Neural progenitor cell (in vitro differentiated cells): ENCODE measurements at regions not wholly inside any gene's neighbourhood (a gene's known extent, or its start where the extent isn't known, plus 50 kb on each side); places are given as distances from the start of the nearest gene placed in this dataset.

Experiments used
- EZH2 ChIP-seq: fragments of 200-600 bp; sonication (generic); IDR thresholded peaks from 2 replicates; pipeline ENCODE4 v1.6.1; 2017; ENCODE audit warnings: antibody characterized with exemption, mild to moderate bottlenecking, moderate library complexity
- TF ChIP-seq, protein P1 (sequence below): fragments of 200-600 bp; sonication (generic); IDR thresholded peaks from 2 replicates; pipeline ENCODE4 v1.5.1; 2017; ENCODE audit warnings: antibody characterized with exemption, mild to moderate bottlenecking

DNA sequence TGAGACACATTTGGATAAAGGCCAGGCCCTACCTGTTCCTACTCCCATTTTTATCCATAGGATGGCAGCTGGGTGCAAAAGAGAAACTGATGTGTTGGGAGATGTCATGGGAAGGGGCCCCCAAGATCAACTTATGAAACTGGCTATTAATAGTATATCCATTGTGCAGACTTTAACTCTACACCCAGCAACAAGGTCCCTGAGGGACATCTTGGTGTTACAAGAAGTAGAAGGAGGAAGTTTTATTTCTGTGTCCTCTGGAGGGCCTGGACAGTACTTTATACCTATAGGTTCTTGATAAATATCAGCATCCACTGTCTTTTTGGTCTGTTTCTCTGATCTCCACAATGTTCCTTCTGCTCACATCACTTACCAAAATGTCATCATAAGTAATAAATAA, 84.6 kb downstream of the BTG1 start:
- TF ChIP-seq, protein P1, sequence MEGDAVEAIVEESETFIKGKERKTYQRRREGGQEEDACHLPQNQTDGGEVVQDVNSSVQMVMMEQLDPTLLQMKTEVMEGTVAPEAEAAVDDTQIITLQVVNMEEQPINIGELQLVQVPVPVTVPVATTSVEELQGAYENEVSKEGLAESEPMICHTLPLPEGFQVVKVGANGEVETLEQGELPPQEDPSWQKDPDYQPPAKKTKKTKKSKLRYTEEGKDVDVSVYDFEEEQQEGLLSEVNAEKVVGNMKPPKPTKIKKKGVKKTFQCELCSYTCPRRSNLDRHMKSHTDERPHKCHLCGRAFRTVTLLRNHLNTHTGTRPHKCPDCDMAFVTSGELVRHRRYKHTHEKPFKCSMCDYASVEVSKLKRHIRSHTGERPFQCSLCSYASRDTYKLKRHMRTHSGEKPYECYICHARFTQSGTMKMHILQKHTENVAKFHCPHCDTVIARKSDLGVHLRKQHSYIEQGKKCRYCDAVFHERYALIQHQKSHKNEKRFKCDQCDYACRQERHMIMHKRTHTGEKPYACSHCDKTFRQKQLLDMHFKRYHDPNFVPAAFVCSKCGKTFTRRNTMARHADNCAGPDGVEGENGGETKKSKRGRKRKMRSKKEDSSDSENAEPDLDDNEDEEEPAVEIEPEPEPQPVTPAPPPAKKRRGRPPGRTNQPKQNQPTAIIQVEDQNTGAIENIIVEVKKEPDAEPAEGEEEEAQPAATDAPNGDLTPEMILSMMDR, result no peak
- TF ChIP-seq EZH2, result no peak
